ENCODE measurements at regions not wholly inside any gene's neighbourhood (a gene's known extent, or its start where the extent isn't known, plus 50 kb on each side); places are given as distances from the start of the nearest gene placed in this dataset.

DNA sequence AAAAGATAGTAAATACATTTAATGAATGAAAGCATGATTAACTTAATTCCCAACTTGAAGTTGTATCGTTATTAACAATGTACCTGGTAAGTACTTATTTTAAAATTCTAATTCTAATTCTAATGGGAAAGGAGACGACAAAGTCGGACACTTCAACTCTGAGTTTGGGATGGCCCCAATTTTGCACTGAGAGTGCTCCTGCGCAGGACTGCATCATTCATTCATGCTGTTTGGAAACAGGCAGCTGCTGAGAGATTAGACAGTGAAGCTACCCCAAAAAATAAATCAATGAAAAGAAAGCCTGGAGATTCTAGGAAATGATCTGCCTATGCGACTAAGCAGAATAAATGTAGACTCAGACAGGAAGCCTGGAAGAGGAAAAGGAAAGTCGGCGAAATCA lies 141.7 kb upstream of the VKORC1L1 start:
- no peaks in the 10 kb centered on the region for H3K27me3 ChIP-seq
- in situ Hi-C loops (cut with MboI; ENCODE audit: low pct_ligation_motif_present in 1 of 4, low pct_unique_long_range_greater_than_20kb in 1 of 4, low sequenced_read_pairs in 3 of 4) (loop anchor here in 2 of 4 donors (25.0 kb wide), 2 partner anchors 231 to 256 kb away; partner anchors contain the start of gene GUSB (in 1 of the 2)), intact Hi-C loops (cut with DNase I; ENCODE audit: low total_unique reads) (no loop called here)
- no peaks in the 10 kb centered on the region for H3K9me3 ChIP-seq
- DNase-seq = no peak
- H3K27ac ChIP-seq = peak overlapping the region; percentile 44 to 58 (median 54)
- peaks cover 0 to 12% (median 0%) of the 10 kb centered on the region in 4 donors for H3K4me1 ChIP-seq
- 35 to 62% methylated on average over 5 to 7 of the region's 7 CpGs for WGBS, 2 donors (ENCODE audit: low coverage in 1 of 2)
- H3K4me3 ChIP-seq = peak overlapping the region in 3 of 4 donors; percentile 27 to 56 (median 31)
- no peaks in the 10 kb centered on the region for H3K36me3 ChIP-seq
- TF ChIP-seq POLR2A (IDR thresholded peaks at IDR 0.05) (no peak), EP300 (IDR thresholded peaks at IDR 0.05; ENCODE audit: low read depth) (no peak), POLR2AphosphoS5 (IDR thresholded peaks at IDR 0.05) (no peak), CTCF (IDR thresholded peaks at IDR 0.05) (no peak)

GRCh38 chr7:65731562-65732035 lies 141.3 kb upstream of the VKORC1L1 start:
- intact Hi-C loops (cut with DNase I; ENCODE audit: low total_unique reads) (no loop called here), in situ Hi-C loops (cut with MboI; ENCODE audit: low pct_ligation_motif_present in 1 of 4, low pct_unique_long_range_greater_than_20kb in 1 of 4, low sequenced_read_pairs in 3 of 4) (loop anchor here in 2 of 4 donors (25.0 kb wide), 2 partner anchors 231 to 256 kb away; partner anchors contain the start of gene GUSB (in 1 of the 2))
- no peaks in the 10 kb centered on the region for H3K9me3 ChIP-seq
- H3K27ac ChIP-seq = peak overlapping the region; percentile 44 to 58 (median 54)
- H3K36me3 ChIP-seq = no peaks in the 10 kb centered on the region
- H3K4me3 ChIP-seq = peak overlapping the region in 3 of 4 donors; percentile 27 to 56 (median 31)
- peaks cover 0 to 12% (median 0%) of the 10 kb centered on the region in 4 donors for H3K4me1 ChIP-seq
- peak in 4 of 5 experiments; percentile 10 to 24 (median 16) for TF ChIP-seq CTCF (IDR thresholded peaks at IDR 0.05)
- TF ChIP-seq POLR2AphosphoS5 (IDR thresholded peaks at IDR 0.05) = no peak
- no peak for TF ChIP-seq POLR2A (IDR thresholded peaks at IDR 0.05)
- no peak for TF ChIP-seq EP300 (IDR thresholded peaks at IDR 0.05; ENCODE audit: low read depth)
- H3K27me3 ChIP-seq = no peaks in the 10 kb centered on the region
- peak; percentile 28 for DNase-seq
- 5 to 14% methylated on average over 3 to 24 of the region's 27 CpGs for WGBS, 2 donors (ENCODE audit: low coverage in 1 of 2)

DNA sequence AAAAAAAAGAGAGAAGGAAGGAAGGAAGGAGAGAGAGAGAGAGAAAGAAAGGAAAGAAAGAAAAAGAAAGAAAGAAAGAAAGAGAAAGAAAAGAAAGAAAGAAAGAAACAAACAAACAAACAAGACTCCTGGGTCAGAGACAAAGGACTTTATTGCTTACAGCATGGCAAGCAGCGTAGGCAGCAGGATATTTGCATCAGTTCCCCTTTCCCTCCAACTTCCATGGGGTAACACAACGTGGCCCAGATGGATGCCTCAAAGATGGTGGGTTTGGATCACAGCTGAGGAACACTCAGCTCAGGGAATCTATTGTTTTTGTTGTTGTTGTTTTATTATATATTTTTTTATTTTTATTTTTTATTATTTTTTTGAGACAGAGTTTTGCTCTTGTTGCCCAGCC lies 128.5 kb upstream of the VKORC1L1 start:
- TF ChIP-seq POLR2A (IDR thresholded peaks at IDR 0.05) = no peak
- no peak for TF ChIP-seq EP300 (IDR thresholded peaks at IDR 0.05; ENCODE audit: low read depth)
- TF ChIP-seq CTCF (IDR thresholded peaks at IDR 0.05) = no peak
- no peak for TF ChIP-seq POLR2AphosphoS5 (IDR thresholded peaks at IDR 0.05)
- Histone ChIP-seq H3K27ac (peak overlapping the region in 2 of 4 donors; percentile 82 to 98), H3K27me3 (no peaks in the 10 kb centered on the region), H3K4me3 (no peak overlapping the region), H3K4me1 (peaks cover 15 to 21% (median 19%) of the 10 kb centered on the region in 4 donors), H3K9me3 (no peaks in the 10 kb centered on the region), H3K36me3 (peaks cover 0 to 7% (median 0%) of the 10 kb centered on the region in 4 donors)
- intact Hi-C loops (cut with DNase I; ENCODE audit: low total_unique reads) = no loop called here
- WGBS, 2 donors (ENCODE audit: low coverage in 1 of 2) = 50 to 87% methylated on average over 1 to 2 of the region's 2 CpGs
- DNase-seq = no peak
- in situ Hi-C loops (cut with MboI; ENCODE audit: low pct_ligation_motif_present in 1 of 4, low pct_unique_long_range_greater_than_20kb in 1 of 4, low sequenced_read_pairs in 3 of 4) = loop anchor here in 2 of 4 donors (25.0 kb wide), 2 partner anchors 218 to 243 kb away; partner anchors contain the start of gene GUSB (in 1 of the 2)

- DNase-seq = no peak
- no peak for TF ChIP-seq EP300 (IDR thresholded peaks at IDR 0.05; ENCODE audit: low read depth)
- TF ChIP-seq POLR2AphosphoS5 (IDR thresholded peaks at IDR 0.05) = no peak
- no peak for TF ChIP-seq POLR2A (IDR thresholded peaks at IDR 0.05)
- intact Hi-C loops (cut with DNase I; ENCODE audit: low total_unique reads) (no loop called here), in situ Hi-C loops (cut with MboI; ENCODE audit: low pct_ligation_motif_present in 1 of 4, low pct_unique_long_range_greater_than_20kb in 1 of 4, low sequenced_read_pairs in 3 of 4) (loop anchor here in 2 of 4 donors (25.0 kb wide), 2 partner anchors 216 to 241 kb away; partner anchors contain the start of gene GUSB (in 1 of the 2))
- Histone ChIP-seq H3K27ac (peak overlapping the region; percentile 71 to 98 (median 89)), H3K27me3 (no peaks in the 10 kb centered on the region), H3K9me3 (no peaks in the 10 kb centered on the region), H3K4me1 (peaks cover 15 to 30% (median 25%) of the 10 kb centered on the region in 4 donors), H3K36me3 (no peaks in the 10 kb centered on the region), H3K4me3 (no peak overlapping the region)
- 39 to 54% methylated on average over 3 of the region's 3 CpGs for WGBS, 2 donors (ENCODE audit: low coverage in 1 of 2)
Observed at GRCh38 chr7:65746398-65746669, 126.5 kb upstream of the VKORC1L1 start.

All from transverse colon (tissue), 4 donors.